Fibroblast of pulmonary artery (primary cell): ENCODE measurements at regions not wholly inside any gene's neighbourhood (a gene's known extent, or its start where the extent isn't known, plus 50 kb on each side); places are given as distances from the start of the nearest gene placed in this dataset.
A peak's percentile ranks its signal among the peaks of the same experiment; 100 is the strongest.

Source experiments
- DNase-seq: peaks from one replicate; pipeline ENCODE4 v3.0.0-alpha.2; 2010; ENCODE audit warnings: low read depth
- H3K4me3 ChIP-seq: replicated peaks from 2 replicates; pipeline ENCODE4 v1.5.1; 2011; ENCODE audit warnings: low read depth, mild to moderate bottlenecking, control low read depth, low read length, moderate library complexity
- CTCF ChIP-seq: IDR thresholded peaks from 2 replicates; pipeline ENCODE4 v1.5.1; 2011; ENCODE audit warnings: mild to moderate bottlenecking, control low read depth, low read length, inconsistent platforms; ENCODE audit errors: missing control alignments

- DNase-seq, result no peak
- TF ChIP-seq CTCF, result no peak
- no peak overlapping the region for H3K4me3 ChIP-seq
Measured at GRCh38 chr13:53121131-53121773, 92.6 kb downstream of the OLFM4 start.

- H3K4me3 ChIP-seq, result no peak overlapping the region
- TF ChIP-seq CTCF, result no peak
- DNase-seq, result no peak
Measured at GRCh38 chr13:53121919-53122318, 93.3 kb downstream of the OLFM4 start.

- no peak for TF ChIP-seq CTCF
- no peak for DNase-seq
- H3K4me3 ChIP-seq, result no peak overlapping the region
Measured at GRCh38 chr13:53123536-53123935, 94.9 kb downstream of the OLFM4 start.

- no peak overlapping the region for H3K4me3 ChIP-seq
- DNase-seq, result no peak
- TF ChIP-seq CTCF, result no peak
Measured at GRCh38 chr13:53124623-53125022, 96.0 kb downstream of the OLFM4 start.

GRCh38 chr13:53126841-53127245, 98.2 kb downstream of the OLFM4 start:
- no peak for TF ChIP-seq CTCF
- H3K4me3 ChIP-seq, result no peak overlapping the region
- DNase-seq, result peak; percentile 19

- H3K4me3 ChIP-seq, result no peak overlapping the region
- no peak for DNase-seq
- no peak for TF ChIP-seq CTCF
Measured at GRCh38 chr13:53127373-53127772, 98.8 kb downstream of the OLFM4 start.

- H3K4me3 ChIP-seq, result no peak overlapping the region
- no peak for TF ChIP-seq CTCF
- no peak for DNase-seq
Measured at GRCh38 chr13:53129864-53130393, 101.3 kb downstream of the OLFM4 start.
